Inflammatory macrophage treated with lipopolysaccharide for 1 hour (primary cell): ENCODE measurements at regions not wholly inside any gene's neighbourhood (a gene's known extent, or its start where the extent isn't known, plus 50 kb on each side); places are given as distances from the start of the nearest gene placed in this dataset.

Experiments
- DNase-seq, 2 donors: peaks; one replicate each; pipeline ENCODE4 v3.0.0-alpha.2; 2020 to 2022

- peak; percentile 3 to 6 for DNase-seq
These were observed 725.3 kb upstream of the PTPRD start for GRCh38 chr9:11338130-11338529.

- no peak for DNase-seq
These were observed 727.9 kb upstream of the PTPRD start for GRCh38 chr9:11340654-11341053.

GRCh38 chr9:11347437-11347836, 734.6 kb upstream of the PTPRD start:
- DNase-seq: no peak

- DNase-seq: no peak
These were observed 735.6 kb upstream of the PTPRD start for GRCh38 chr9:11348366-11348765.

GRCh38 chr9:11349187-11349586, 736.4 kb upstream of the PTPRD start:
- no peak for DNase-seq

- no peak for DNase-seq
These were observed 739.8 kb upstream of the PTPRD start for GRCh38 chr9:11352612-11353011.

- no peak for DNase-seq
These were observed 743.3 kb upstream of the PTPRD start for GRCh38 chr9:11356067-11356466.

- DNase-seq: no peak
These were observed 753.9 kb upstream of the PTPRD start for GRCh38 chr9:11366585-11367129.

GRCh38 chr9:11374926-11375325, 762.1 kb upstream of the PTPRD start:
- no peak for DNase-seq

- no peak for DNase-seq
These were observed 789.8 kb upstream of the PTPRD start for GRCh38 chr9:11402621-11403020.

- DNase-seq: no peak
These were observed 801.4 kb upstream of the PTPRD start for GRCh38 chr9:11414241-11414640.

GRCh38 chr9:11417782-11418181, 805.0 kb upstream of the PTPRD start:
- no peak for DNase-seq

GRCh38 chr9:11431490-11431889, 818.7 kb upstream of the PTPRD start:
- no peak for DNase-seq

- no peak for DNase-seq
These were observed 819.6 kb upstream of the PTPRD start for GRCh38 chr9:11432361-11432760.

GRCh38 chr9:11443631-11444030, 830.8 kb upstream of the PTPRD start:
- no peak for DNase-seq

GRCh38 chr9:11457825-11458790, 845.3 kb upstream of the PTPRD start:
- DNase-seq: no peak

- DNase-seq: no peak
These were observed 856.9 kb upstream of the PTPRD start for GRCh38 chr9:11469745-11470144.

- no peak for DNase-seq
These were observed 858.5 kb upstream of the PTPRD start for GRCh38 chr9:11471321-11471720.

- DNase-seq: no peak
These were observed 888.0 kb upstream of the PTPRD start for GRCh38 chr9:11500780-11501179.

GRCh38 chr9:11506980-11507379, 894.2 kb upstream of the PTPRD start:
- no peak for DNase-seq

GRCh38 chr9:11537566-11537965, 924.8 kb upstream of the PTPRD start:
- DNase-seq: no peak

- DNase-seq: no peak
These were observed 930.0 kb upstream of the PTPRD start for GRCh38 chr9:11542781-11543180.

- no peak for DNase-seq
These were observed 933.4 kb upstream of the PTPRD start for GRCh38 chr9:11546231-11546630.

GRCh38 chr9:11549311-11549794, 936.6 kb upstream of the PTPRD start:
- DNase-seq: no peak
